Hematopoietic multipotent progenitor cell treated with erythropoietin and hydrocortisone succinate and interleukin-3 and kit ligand, for 8 days (in vitro differentiated cells): ENCODE measurements at regions not wholly inside any gene's neighbourhood (a gene's known extent, or its start where the extent isn't known, plus 50 kb on each side); places are given as distances from the start of the nearest gene placed in this dataset.
"Not testable (repeated sequence)": the region's sequence is repeated elsewhere in the genome, so short reads cannot be mapped to it uniquely, and the experiment has no call there.

Experiments
- DNase-seq: peaks from one replicate; pipeline ENCODE4 v3.0.0-alpha.2; 2015

DNA sequence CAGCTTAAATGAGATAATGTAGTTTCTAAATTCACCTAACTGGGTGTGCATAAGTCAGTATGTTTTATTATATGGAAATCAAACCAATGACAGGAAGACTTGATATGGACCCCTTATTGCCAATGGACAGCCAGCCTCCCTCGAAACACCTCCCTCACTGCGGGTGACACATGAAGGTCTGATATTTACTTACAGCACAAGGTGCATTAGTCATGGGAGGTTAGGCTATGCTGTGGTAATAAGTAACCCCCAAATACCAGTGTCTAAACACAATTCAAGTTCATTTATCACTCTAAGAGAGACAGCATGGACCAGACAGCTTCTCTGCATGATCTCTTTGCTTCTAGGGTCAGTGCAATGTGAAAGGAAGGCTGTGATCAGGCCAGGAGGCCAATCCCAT, 126.0 kb upstream of the KCNJ6 start:
- DNase-seq, result no peak

DNA sequence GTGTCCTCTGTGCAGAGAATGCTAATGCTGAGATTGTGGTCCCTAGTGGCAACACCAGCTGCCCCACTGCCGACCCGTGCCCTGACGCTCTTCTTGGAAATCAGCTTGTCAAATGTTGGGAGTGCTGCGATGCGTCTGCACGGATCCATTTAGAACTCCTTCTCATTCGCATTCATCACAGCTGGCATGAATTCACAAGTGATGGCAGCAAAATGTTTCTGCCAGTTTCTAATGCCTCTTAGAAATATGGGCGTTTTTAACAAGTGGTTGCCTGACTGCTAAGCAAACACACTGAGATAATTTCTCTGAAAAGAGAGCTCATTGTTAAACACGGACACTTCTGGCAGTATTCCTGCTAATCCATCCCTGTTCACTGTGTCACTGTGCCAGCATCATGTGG, 131.9 kb upstream of the KCNJ6 start:
- no peak for DNase-seq

DNA sequence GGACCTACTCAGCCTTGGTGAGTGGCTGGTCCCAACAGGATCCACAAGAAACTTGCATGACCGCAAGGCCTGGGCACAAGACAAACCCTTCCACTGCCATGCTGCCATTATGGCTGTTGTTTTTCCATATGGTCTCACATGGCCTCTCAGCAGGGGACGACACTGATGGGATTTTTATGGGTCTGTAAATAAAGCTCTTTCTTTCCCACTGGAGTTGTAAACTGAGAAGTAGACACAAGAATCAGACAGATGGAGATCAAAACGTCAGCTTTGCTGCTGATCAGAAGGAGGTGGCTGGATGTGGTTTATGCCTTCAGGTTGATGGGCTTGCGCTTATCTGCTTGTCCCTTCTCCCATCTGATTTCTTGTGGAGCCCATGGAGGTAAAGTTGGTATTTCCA, 138.1 kb upstream of the KCNJ6 start:
- no peak for DNase-seq

DNA sequence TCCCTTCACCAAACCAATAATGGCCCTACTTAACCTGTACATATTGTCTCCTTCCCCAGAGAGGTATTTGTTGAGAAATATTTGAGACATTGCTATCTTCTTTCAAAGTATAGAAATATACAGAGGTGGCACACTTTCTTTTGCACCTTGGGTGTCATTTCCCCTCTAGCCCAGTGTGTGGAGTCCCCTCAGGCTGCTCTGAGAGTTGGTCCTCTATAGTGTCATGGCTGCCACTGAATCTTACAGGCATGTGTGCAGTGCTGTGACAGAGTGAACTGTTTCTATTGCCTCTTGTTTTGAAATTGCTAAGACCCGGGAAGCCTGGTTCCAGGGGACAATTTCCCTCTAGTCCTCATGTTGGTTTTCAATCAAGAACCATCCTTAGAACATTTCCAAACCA, 140.2 kb upstream of the KCNJ6 start:
- DNase-seq, result no peak

DNA sequence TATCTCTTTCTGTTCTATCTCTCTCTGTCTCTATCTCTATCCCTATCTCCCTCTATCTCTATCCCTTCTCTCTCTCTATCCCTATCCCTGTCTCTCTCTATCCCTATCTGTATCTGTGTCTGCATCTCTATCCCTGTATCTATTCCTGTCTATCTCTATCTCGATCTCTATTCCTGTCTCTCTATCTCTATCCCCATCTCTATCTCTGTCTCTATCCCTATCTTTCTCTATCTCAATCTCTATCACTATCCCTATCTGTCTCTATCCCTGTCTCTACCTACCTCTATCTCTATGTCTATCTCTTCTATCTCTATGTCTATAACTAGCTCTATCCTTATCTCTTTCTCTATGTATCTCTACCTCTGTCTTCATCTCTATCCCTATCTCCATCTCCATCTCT, 141.4 kb upstream of the KCNJ6 start:
- no peak for DNase-seq

DNA sequence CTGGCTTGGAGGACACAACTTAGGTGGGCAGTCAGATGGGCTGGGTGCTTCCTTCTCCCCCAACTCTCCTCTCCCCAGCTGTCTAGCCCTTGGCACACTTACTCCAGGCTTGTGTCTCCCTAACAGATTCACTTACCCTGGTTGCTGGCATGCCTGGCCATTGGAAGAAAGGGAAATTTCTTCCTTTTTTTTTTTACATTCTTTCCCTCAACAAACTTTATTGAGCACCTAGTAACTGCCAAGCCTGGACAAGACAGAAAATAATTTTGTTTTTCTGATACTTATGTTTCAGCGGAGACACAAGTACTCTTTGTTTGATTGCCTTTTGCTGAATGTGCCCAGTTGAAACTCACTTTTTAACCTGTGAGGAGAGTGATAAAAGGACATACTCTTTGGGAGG, 144.3 kb upstream of the KCNJ6 start:
- DNase-seq, result no peak

DNA sequence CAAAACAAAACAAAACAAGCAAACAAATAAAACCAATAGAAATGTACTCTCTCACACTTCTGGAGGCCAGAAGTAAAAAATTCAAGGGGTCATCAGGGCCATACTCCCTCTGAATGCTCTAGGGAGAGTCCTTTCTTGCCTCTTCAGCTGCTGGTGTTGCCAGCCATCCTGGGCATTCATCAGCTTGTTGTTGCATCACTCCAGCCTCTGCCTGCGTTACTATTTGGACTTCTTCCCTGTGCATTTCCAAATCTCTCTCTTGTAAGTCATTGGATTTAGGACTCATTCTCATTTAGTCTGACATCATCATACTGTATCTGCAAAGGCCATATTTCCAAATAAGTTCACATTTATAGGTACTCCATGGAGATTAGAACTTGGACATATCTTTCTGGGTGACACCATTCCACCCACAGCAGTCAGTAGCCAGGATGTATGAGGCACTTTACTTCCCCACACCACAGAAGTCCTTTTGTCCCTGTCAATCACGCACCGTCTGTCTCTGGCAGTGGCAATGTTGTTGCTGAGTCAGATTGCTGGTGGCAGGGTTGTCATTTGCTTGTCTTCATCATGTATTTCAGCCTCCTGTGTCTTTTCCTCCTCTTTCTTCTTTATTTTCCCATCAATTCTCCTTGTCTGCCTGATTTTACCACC, 151.0 kb upstream of the KCNJ6 start:
- DNase-seq, result no peak

DNA sequence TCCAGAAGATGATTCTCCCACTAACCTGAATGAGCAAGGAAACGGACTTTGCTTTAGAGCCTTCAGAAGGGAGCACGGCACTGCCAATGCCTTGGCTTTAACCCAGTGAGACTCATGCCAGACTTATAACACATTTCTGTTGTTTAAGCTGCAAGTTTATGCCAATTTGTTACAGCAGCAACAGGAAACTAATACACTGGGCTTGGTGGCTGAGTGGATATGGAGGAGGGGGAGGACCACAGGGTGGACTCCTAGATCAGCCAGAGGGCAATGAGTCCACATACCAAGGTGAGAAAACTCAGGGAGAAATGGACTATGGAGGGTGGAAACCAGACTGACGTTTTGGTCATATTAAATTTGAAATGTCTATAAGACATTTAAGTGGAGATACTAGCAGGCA, 156.2 kb upstream of the KCNJ6 start:
- DNase-seq, result no peak

DNA sequence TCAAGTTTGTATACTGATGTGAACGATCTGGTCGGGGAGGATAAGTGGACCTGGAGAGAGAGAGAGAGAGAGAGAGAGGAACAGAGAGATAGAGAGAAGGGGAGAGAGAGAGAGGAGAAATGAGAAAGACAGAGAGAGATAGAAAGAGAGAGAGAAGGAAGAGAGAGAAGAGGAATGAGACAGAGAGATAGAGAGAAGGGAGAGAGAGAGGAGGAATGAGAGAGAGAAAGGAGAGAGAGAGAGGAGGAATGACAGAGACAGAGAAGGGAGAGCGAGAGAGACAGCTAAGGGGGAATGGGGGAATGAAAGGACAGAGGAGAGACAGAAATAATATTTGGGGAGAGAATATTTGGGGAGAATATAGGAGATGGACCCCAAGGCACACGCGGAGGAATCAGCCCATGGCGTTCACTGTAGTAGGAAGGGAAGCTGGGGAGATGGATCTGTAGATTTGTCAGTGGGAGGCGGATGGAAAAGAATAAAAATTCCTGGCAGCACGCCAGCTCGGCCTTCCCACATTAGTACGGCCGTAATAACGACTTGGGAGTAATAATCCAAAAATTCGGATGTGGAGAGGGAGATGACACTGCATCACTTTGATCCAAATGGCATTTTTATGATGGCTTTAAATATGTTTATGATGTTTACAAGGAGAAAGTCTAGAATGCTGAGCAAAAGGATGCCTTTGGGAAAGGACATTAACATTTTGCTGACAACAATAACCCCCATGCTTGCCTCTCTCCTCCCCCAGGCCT, 159.8 kb upstream of the KCNJ6 start:
- DNase-seq, result no peak

DNA sequence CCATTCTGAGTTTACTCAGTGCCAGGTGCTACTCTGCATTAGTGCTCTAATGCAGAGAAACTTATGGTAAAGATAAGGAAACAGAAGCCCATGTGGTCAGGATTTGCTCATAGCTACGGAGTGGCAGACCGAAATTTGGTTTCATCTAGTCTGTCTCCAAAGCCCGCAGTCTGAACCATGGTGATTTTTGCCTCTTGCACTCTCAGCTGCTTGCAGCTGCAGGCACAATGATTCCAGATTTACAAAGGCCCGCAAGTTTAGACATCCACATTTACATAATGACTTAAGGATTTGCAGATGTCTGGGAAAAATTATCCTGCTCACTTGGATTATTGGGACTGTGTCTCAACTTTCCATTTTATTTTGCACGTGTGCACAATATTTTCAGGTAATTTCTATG, 161.3 kb upstream of the KCNJ6 start:
- no peak for DNase-seq

DNA sequence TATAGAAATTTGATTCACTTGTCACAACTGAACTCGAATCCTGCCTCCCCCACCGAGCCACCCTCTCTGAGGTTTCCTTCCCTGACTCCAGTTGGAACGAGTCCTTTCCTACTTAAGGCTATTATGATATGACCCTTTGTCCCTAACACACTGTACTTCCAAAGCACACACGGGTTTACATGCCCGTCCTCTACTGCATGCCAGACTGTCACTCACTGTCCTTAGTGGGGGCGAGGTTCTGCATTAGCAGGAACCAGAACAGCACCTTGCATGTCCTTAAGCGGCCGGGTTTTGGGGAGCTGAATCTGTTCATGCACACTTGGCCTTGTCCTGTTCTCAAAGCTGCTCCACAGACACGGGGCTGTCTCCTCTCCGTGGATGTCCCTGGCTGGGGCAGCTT, 164.6 kb upstream of the KCNJ6 start:
- no peak for DNase-seq

DNA sequence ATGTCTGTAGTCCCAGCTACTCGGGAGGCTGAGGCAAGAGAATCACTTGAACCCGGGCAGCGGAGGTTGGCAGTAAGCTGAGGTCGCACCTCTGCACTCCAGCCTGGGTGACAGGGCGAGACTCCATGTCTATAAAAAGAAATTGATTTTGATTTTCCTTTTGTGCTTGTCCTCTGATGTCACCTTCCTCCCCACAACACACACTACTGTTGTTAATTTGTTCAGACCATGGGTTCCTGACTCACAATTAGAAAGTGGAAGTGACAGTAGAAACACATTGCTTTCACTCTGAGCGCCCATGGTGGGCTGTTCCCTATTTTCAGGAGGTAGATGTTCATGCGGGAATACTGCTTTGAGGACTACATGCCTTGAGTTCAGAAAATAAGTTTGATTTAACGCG, 165.5 kb upstream of the KCNJ6 start:
- no peak for DNase-seq

DNA sequence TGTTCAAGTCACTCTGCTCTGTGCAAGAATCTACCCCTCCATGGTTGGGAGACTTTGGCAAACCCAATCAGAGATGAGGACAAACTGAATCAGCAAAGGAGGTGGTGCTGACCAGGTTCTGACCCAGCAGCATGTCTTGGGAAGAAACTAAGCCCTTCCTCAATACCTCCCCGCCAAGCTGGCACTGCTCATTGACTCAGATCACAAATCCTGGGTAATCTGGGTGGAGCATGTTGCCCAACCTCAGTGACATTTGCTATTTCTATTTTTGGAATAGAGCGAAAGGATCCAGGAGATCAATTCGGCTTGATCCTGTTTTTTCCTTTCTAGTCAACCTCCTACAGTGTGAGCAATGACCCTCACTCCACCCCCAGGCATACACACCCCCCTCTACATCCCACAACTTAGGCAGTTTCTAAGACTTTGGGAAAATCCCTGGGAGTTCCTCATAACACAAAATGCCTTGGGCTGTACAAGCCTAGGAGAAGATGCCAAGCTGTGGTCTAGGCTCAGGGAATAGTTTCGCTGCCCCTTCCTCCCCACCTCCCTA, 166.8 kb upstream of the KCNJ6 start:
- no peak for DNase-seq

DNA sequence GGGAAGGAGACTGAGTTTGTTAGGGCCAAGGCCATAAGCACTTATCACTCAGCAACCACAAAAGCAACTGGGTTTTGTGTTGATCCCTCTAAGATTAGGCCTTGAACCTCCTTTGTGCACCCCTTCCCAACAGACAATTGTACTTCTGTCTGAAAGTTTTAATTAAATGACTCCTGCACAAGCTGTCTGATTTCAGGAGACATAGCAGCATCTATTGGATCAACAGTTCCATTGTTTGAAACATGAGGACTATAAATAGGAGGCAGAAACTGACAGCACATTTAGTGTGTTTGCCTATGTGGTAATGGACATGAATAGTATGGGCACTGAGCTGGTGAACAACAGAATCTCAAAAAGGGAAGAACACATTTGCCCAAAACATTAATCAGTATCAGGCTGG, 167.3 kb upstream of the KCNJ6 start:
- DNase-seq, result no peak

DNA sequence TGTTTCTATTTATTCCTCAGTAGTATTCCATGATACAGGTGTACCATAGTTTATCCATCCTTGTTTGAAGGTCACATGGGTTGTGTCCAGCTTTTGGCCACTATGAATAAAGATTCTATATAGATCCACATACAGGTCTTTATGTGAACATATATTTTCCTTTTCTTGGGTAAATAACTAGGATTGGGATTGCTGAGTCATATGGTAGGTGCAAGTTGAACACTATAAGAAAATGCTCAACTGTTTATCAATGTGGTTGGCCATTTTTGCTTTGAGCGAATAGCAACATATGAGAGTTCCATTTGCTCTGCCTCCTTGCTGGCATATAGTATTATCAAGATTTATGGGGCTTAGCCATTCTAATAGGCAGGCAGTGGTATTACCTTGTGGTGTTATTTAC, 170.2 kb upstream of the KCNJ15 start:
- DNase-seq, result no peak

DNA sequence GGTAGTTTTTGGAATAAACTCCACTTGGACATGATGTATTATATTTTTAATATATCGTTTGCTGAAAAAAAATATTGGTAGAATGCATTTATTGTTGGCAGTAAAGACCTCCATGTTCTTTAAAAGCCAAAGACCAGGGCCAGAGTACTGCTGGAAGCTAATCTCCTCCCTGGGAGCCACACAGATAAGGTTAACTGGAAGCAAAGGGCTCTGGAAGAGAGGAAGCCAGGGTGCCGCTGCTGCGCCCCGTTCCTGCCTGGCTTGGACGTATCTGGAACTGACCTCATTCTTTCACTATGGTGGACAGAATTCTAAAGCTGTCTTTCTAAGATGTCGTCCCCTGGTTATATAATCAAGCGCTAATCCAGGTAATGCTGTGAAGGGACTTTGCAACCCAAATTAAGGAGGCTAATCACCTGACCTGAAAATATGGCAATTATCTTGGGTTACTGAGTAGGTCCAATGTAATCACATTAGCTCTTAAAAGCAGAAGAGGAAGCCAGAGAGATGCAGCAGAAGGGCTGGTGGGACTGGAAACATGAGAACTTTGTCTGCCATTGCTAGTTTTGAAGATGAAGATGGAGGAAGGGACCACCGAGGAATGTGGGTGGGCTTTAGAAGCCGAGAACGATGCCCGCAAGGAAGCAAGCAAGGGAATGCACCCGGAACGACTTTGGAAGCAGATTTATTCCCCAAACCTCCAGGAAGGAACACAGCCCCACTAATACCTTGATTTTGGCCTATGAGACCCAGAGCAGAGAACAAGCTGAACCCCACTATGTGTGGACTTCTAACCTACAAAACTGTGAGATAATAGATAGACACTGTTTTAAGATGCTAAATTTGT, 167.7 kb upstream of the KCNJ15 start:
- no peak for DNase-seq

DNA sequence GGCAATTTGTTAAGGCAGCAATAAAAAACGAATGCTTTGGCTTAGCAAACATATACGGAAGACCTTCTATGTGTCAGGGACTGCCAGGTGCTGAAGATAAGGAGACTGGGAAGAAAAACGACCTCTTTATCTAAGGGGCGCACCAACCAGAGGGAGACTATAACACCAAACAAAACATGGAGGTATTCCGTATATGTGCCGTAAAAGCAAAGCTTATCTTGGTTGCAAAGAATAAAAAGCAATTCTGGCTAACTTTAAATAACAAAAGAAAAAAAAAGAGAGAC, 167.1 kb upstream of the KCNJ15 start:
- no peak for DNase-seq

DNA sequence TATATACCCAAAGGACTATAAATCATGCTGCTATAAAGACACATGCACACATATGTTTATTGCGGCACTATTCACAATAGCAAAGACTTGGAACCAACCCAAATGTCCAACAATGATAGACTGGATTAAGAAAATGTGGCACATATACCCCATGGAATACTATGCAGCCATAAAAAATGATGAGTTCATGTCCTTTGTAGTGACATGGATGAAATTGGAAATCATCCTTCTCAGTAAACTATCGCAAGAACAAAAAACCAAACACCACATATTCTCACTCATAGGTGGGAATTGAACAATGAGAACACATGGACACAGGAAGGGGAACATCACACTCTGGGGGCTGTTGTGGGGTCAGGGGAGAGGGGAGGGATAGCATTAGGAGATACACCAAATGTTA, 165.7 kb upstream of the KCNJ15 start:
- DNase-seq, result not testable (repeated sequence)

DNA sequence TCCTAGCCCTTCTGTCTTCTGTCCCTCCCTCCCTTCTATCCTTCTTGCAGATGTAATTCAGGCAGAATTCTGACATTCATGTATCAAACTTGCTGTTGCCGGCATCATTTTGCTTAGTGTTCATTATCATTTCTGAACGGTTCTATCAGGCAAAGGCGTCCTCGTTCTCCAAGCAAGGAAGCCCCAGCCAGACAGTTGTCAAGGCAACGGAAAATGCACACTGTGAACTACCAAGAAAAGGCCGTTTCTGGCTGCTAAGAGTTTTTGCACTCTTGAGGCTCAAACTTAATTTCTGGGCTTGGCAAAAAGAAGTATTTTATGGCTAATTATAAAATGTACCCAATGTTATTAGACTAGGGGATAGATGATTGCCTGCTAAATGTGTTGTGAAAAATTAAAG, 164.7 kb upstream of the KCNJ15 start:
- DNase-seq, result no peak

DNA sequence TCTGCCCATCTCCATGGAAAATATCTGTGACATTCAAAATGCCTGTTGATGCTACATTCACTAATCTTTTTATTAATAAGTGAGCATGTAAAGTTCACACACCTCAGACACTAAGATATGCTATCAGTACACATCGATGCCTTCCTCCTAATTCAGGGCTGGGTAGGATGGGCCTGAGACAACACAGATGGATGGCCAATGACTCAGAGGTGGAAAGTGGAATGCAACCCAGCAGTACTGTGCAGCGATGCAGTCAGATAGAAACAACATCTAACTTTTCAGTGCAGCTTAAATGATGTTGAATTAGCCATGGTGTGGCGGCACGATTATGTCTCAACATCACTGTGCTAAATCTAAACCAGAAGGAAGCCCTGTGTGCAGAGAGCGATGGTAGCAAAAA, 161.6 kb upstream of the KCNJ15 start:
- no peak for DNase-seq

DNA sequence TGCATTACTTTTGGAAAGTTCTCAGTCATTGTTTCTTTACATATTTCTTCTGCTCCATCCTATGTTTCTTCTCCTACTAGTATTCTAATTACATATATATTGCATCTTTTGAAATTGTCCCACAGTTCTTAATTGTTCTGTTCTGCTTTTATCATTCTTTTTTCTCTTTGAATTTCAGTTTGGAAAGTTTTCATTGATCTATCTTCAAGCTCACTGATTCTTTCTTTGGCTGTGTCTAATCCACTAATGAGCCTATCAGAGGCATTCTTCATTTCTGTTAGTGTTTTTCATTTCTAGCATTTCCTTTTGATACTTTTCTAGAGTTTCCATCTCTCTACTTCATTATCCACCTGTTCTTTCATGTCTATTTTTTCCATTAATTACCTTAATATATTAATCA, 159.0 kb upstream of the KCNJ15 start:
- DNase-seq, result no peak

DNA sequence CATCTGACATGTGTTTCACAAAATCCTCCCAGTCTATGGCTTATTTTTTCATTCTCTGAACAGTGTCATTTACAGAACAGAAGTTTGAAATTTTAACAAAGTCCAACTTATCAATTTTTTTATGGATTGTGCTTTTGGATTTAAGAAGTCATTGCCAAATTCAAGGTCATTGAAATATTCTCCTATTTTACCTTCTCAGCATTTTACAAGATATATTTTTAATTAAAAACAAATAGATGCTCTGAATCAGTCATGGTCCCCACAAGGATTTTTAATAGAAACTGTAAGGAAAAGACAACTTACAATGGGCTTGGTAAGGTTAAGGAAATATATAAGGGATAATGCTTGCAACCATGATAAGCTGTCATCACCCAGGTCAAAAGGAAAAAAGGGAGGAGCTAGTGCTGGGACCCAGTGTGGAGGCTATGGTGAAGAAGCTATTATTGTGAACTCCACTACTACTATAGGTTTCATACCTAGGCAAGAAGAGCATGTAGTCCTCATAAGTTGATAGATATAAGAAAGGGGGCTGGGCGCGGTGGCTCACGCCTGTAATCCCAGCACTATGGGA, 144.5 kb upstream of the KCNJ15 start:
- no peak for DNase-seq

DNA sequence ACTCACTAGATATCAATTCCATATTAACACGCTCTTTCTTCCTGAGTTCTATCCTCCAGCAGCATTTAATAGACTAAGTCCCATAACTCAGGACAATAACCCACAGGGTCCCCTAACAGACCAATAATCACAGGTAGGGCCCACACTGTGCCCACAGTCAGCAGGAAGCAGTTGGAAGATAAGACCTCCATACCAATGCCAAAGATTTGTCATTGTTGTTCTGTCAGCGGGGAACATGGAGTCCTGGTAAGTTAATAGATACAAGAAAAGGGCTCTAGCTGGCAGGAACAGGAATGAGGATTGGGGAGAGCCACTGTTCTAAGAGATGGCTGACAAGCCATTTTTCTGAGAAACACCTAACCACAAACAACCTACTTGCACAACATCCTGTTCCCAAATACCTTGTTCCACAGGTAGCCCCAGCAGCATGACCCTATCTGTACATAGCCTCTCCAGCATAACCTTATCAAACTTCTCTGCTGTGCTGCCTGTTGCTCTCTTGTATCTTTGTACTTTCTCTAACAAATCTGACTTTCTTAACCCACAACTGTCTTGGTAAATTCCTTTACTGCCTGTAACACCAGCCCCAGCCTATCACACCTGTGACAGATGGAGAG, 142.0 kb upstream of the KCNJ15 start:
- DNase-seq, result no peak
